ENCODE measurements at regions not wholly inside any gene's neighbourhood (a gene's known extent, or its start where the extent isn't known, plus 50 kb on each side); places are given as distances from the start of the nearest gene placed in this dataset.

DNA sequence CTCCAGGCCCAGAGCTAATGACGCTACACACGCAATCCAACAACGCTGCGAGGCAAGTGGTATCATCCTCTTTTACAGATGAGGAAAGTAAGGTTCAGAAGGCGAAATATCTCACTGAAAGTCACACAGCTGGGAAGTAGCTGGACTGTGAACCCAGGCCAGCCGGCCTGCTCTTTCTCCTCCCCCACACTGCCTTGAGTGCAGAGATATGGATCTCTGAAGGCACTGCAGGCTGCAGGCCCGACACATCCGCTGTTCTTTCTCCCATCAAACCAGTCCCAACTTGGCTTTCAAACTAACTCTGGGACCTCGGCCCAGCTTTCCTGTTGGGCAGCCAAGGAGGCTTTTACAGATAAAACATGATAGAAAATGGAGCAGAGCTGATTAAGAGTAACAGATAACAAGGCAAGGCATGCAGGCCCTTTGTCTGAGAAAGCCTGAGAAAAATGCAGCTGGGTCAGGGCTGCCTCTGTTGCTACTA, 64.0 kb upstream of the PTPRJ start (continued):
- TF ChIP-seq U2AF2 (optimal IDR thresholded peaks at IDR 0.05; ENCODE audit: low read depth, low read length) (no peak), XRCC5 (IDR thresholded peaks at IDR 0.05; ENCODE audit: low read depth, low read length) (no peak), CTBP1 (IDR thresholded peaks at IDR 0.05; ENCODE audit: borderline replicate concordance) (peak; percentile 80; the same call in 1 of the 2 replicates), NEUROD1 (IDR thresholded peaks at IDR 0.05; ENCODE audit: borderline replicate concordance, low read depth, low read length, partially characterized antibody) (peak; percentile 16), MTF1 (CRISPR knock-in tag; IDR thresholded peaks at IDR 0.05; ENCODE audit: borderline replicate concordance) (no peak), MAZ (CRISPR knock-in tag; conservative IDR thresholded peaks at IDR 0.05 in 1 of 2, IDR thresholded peaks at IDR 0.05 in 1 of 2) (no peak), ZC3H8 (IDR thresholded peaks at IDR 0.05) (no peak), TCF7L2 (IDR thresholded peaks at IDR 0.05; ENCODE audit: low read depth, low read length) (no peak), SP2 (IDR thresholded peaks at IDR 0.05; ENCODE audit: extremely low read depth, low read depth, low read length, poor library complexity, severe bottlenecking) (no peak), HBP1 (CRISPR knock-in tag; IDR thresholded peaks at IDR 0.05) (no peak)
- TF ChIP-seq, protein P1, sequence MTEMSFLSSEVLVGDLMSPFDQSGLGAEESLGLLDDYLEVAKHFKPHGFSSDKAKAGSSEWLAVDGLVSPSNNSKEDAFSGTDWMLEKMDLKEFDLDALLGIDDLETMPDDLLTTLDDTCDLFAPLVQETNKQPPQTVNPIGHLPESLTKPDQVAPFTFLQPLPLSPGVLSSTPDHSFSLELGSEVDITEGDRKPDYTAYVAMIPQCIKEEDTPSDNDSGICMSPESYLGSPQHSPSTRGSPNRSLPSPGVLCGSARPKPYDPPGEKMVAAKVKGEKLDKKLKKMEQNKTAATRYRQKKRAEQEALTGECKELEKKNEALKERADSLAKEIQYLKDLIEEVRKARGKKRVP (CRISPR knock-in tag; IDR thresholded peaks at IDR 0.05): no peak
- TF ChIP-seq, protein P2, sequence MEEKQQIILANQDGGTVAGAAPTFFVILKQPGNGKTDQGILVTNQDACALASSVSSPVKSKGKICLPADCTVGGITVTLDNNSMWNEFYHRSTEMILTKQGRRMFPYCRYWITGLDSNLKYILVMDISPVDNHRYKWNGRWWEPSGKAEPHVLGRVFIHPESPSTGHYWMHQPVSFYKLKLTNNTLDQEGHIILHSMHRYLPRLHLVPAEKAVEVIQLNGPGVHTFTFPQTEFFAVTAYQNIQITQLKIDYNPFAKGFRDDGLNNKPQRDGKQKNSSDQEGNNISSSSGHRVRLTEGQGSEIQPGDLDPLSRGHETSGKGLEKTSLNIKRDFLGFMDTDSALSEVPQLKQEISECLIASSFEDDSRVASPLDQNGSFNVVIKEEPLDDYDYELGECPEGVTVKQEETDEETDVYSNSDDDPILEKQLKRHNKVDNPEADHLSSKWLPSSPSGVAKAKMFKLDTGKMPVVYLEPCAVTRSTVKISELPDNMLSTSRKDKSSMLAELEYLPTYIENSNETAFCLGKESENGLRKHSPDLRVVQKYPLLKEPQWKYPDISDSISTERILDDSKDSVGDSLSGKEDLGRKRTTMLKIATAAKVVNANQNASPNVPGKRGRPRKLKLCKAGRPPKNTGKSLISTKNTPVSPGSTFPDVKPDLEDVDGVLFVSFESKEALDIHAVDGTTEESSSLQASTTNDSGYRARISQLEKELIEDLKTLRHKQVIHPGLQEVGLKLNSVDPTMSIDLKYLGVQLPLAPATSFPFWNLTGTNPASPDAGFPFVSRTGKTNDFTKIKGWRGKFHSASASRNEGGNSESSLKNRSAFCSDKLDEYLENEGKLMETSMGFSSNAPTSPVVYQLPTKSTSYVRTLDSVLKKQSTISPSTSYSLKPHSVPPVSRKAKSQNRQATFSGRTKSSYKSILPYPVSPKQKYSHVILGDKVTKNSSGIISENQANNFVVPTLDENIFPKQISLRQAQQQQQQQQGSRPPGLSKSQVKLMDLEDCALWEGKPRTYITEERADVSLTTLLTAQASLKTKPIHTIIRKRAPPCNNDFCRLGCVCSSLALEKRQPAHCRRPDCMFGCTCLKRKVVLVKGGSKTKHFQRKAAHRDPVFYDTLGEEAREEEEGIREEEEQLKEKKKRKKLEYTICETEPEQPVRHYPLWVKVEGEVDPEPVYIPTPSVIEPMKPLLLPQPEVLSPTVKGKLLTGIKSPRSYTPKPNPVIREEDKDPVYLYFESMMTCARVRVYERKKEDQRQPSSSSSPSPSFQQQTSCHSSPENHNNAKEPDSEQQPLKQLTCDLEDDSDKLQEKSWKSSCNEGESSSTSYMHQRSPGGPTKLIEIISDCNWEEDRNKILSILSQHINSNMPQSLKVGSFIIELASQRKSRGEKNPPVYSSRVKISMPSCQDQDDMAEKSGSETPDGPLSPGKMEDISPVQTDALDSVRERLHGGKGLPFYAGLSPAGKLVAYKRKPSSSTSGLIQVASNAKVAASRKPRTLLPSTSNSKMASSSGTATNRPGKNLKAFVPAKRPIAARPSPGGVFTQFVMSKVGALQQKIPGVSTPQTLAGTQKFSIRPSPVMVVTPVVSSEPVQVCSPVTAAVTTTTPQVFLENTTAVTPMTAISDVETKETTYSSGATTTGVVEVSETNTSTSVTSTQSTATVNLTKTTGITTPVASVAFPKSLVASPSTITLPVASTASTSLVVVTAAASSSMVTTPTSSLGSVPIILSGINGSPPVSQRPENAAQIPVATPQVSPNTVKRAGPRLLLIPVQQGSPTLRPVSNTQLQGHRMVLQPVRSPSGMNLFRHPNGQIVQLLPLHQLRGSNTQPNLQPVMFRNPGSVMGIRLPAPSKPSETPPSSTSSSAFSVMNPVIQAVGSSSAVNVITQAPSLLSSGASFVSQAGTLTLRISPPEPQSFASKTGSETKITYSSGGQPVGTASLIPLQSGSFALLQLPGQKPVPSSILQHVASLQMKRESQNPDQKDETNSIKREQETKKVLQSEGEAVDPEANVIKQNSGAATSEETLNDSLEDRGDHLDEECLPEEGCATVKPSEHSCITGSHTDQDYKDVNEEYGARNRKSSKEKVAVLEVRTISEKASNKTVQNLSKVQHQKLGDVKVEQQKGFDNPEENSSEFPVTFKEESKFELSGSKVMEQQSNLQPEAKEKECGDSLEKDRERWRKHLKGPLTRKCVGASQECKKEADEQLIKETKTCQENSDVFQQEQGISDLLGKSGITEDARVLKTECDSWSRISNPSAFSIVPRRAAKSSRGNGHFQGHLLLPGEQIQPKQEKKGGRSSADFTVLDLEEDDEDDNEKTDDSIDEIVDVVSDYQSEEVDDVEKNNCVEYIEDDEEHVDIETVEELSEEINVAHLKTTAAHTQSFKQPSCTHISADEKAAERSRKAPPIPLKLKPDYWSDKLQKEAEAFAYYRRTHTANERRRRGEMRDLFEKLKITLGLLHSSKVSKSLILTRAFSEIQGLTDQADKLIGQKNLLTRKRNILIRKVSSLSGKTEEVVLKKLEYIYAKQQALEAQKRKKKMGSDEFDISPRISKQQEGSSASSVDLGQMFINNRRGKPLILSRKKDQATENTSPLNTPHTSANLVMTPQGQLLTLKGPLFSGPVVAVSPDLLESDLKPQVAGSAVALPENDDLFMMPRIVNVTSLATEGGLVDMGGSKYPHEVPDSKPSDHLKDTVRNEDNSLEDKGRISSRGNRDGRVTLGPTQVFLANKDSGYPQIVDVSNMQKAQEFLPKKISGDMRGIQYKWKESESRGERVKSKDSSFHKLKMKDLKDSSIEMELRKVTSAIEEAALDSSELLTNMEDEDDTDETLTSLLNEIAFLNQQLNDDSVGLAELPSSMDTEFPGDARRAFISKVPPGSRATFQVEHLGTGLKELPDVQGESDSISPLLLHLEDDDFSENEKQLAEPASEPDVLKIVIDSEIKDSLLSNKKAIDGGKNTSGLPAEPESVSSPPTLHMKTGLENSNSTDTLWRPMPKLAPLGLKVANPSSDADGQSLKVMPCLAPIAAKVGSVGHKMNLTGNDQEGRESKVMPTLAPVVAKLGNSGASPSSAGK (IDR thresholded peaks at IDR 0.05): 0 out of 2 replicates have a peak, but pooled peaks have one; percentile 31
- TF ChIP-seq, protein P3, sequence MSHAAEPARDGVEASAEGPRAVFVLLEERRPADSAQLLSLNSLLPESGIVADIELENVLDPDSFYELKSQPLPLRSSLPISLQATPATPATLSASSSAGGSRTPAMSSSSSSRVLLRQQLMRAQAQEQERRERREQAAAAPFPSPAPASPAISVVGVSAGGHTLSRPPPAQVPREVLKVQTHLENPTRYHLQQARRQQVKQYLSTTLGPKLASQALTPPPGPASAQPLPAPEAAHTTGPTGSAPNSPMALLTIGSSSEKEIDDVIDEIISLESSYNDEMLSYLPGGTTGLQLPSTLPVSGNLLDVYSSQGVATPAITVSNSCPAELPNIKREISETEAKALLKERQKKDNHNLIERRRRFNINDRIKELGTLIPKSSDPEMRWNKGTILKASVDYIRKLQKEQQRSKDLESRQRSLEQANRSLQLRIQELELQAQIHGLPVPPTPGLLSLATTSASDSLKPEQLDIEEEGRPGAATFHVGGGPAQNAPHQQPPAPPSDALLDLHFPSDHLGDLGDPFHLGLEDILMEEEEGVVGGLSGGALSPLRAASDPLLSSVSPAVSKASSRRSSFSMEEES (CRISPR knock-in tag; IDR thresholded peaks at IDR 0.05): no peak

Data from K562 (cell line).